ENCODE measurements at regions not wholly inside any gene's neighbourhood (a gene's known extent, or its start where the extent isn't known, plus 50 kb on each side); places are given as distances from the start of the nearest gene placed in this dataset.

DNA sequence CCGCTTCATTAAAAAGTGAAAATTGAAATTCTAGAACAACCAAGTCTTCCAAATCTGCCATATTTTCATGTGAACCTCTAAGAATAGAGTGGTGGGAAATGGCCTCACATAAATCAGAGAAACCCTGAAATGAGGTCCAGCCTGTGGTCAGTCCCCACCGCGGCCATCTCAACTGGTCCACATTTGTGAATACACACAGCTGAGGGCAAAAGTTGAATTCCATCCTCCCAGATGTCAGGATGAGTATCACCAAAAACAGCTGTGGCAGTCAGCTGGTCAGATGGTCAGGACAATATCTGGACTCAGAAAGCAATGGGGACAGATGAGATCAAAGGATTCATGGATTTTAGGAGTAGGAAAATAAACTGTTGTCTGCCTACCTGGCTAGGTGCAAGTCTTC, 219.4 kb upstream of the NCKAP5 start (continued):
- TF ChIP-seq, protein P1, sequence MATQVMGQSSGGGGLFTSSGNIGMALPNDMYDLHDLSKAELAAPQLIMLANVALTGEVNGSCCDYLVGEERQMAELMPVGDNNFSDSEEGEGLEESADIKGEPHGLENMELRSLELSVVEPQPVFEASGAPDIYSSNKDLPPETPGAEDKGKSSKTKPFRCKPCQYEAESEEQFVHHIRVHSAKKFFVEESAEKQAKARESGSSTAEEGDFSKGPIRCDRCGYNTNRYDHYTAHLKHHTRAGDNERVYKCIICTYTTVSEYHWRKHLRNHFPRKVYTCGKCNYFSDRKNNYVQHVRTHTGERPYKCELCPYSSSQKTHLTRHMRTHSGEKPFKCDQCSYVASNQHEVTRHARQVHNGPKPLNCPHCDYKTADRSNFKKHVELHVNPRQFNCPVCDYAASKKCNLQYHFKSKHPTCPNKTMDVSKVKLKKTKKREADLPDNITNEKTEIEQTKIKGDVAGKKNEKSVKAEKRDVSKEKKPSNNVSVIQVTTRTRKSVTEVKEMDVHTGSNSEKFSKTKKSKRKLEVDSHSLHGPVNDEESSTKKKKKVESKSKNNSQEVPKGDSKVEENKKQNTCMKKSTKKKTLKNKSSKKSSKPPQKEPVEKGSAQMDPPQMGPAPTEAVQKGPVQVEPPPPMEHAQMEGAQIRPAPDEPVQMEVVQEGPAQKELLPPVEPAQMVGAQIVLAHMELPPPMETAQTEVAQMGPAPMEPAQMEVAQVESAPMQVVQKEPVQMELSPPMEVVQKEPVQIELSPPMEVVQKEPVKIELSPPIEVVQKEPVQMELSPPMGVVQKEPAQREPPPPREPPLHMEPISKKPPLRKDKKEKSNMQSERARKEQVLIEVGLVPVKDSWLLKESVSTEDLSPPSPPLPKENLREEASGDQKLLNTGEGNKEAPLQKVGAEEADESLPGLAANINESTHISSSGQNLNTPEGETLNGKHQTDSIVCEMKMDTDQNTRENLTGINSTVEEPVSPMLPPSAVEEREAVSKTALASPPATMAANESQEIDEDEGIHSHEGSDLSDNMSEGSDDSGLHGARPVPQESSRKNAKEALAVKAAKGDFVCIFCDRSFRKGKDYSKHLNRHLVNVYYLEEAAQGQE (IDR thresholded peaks at IDR 0.05; ENCODE audit: low read depth, low read length) = no peak
- TF ChIP-seq NRF1 (conservative IDR thresholded peaks at IDR 0.05; ENCODE audit: low read depth, low read length) (no peak), RB1 (IDR thresholded peaks at IDR 0.05; ENCODE audit: borderline replicate concordance) (no peak)
- TF ChIP-seq, protein P2, sequence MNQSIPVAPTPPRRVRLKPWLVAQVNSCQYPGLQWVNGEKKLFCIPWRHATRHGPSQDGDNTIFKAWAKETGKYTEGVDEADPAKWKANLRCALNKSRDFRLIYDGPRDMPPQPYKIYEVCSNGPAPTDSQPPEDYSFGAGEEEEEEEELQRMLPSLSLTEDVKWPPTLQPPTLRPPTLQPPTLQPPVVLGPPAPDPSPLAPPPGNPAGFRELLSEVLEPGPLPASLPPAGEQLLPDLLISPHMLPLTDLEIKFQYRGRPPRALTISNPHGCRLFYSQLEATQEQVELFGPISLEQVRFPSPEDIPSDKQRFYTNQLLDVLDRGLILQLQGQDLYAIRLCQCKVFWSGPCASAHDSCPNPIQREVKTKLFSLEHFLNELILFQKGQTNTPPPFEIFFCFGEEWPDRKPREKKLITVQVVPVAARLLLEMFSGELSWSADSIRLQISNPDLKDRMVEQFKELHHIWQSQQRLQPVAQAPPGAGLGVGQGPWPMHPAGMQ (IDR thresholded peaks at IDR 0.05; ENCODE audit: borderline replicate concordance) = no peak

- Histone ChIP-seq H3K4me2 (ENCODE audit: control insufficient read depth, insufficient read depth) (no peak overlapping the region), H3K27me3 (replicated peaks in 1 of 2; ENCODE audit: control insufficient read depth in 2 of 2, insufficient read depth in 2 of 2, low read length in 1 of 2) (peaks cover 2 to 5% of the 10 kb centered on the region in 2 experiments; a peak in 2 of 4 replicates), H2AFZ (ENCODE audit: control insufficient read depth, low read depth, low read length) (no peak overlapping the region), H3K4me1 (ENCODE audit: control insufficient read depth, insufficient read depth, low read length) (no peaks in the 10 kb centered on the region), H3K4me3 (no peak overlapping the region), H3K36me3 (ENCODE audit: control insufficient read depth in 2 of 2, insufficient read depth in 2 of 2, low read length in 1 of 2) (no peaks in the 10 kb centered on the region), H3K79me2 (ENCODE audit: control insufficient read depth, insufficient read depth, low read length) (no peaks in the 10 kb centered on the region), H3K9ac (ENCODE audit: control insufficient read depth, insufficient read depth, low read length) (no peak overlapping the region), H4K20me1 (ENCODE audit: control insufficient read depth, insufficient read depth) (no peaks in the 10 kb centered on the region), H3K9me3 (replicated peaks; ENCODE audit: control insufficient read depth, insufficient read depth, low read length) (no peaks in the 10 kb centered on the region), H3K27ac (ENCODE audit: control insufficient read depth, insufficient read depth) (no peak overlapping the region)
- FAIRE-seq (no peak), DNase-seq (ENCODE audit: low read depth, low spot score) (no peak), ATAC-seq (no peak)
- RAD21 ChIA-PET (ENCODE audit: unreplicated experiment) = no interaction called here
- 0% methylated on average over 1 of the region's 1 CpG for WGBS (ENCODE audit: insufficient coverage, insufficient replicate concordance, low lambda C conversion rate, missing lambda C conversion rate)
- intact Hi-C loops (cut with micrococcal nuclease; ENCODE audit: unreplicated experiment) = no loop called here
- in situ Hi-C loops (cut with MboI) = no loop called here
- CTCF ChIA-PET = interaction anchor here (0.6 kb wide), 1 partner anchor 1186 kb away, joined by 4 read pairs; no protein-coding TSS in a partner anchor
- TF ChIP-seq ZBTB33 (IDR thresholded peaks at IDR 0.05) = no peak
- TF ChIP-seq POLR2AphosphoS2 (IDR thresholded peaks at IDR 0.05; ENCODE audit: low read depth, low read length) = no peak
- no peak for TF ChIP-seq ZNF274 (IDR thresholded peaks at IDR 0.05; ENCODE audit: insufficient read depth, insufficient read length)
- TF ChIP-seq MEF2A (IDR thresholded peaks at IDR 0.05; ENCODE audit: insufficient read depth, low read depth, low read length) = no peak
- no peak for TF ChIP-seq NR2C2 (IDR thresholded peaks at IDR 0.05; ENCODE audit: borderline replicate concordance, control insufficient read depth, insufficient read length, low read depth)
- no peak for TF ChIP-seq SKIL (IDR thresholded peaks at IDR 0.05; ENCODE audit: low read depth, poor library complexity, severe bottlenecking)
- TF ChIP-seq POU2F2 (IDR thresholded peaks at IDR 0.05; ENCODE audit: borderline replicate concordance, low read depth, low read length) = no peak
- no peak for TF ChIP-seq CREB1 (IDR thresholded peaks at IDR 0.05; ENCODE audit: low read depth)
- TF ChIP-seq ZNF384 (IDR thresholded peaks at IDR 0.05; ENCODE audit: borderline replicate concordance, low read depth, low read length) = no peak
- no peak for TF ChIP-seq SMARCA5 (IDR thresholded peaks at IDR 0.05)
- SMC1A ChIA-PET (ENCODE audit: uncharacterized antibody, unreplicated experiment) = no interaction called here
- BruUV-seq (replicated peaks) = no TSS peak
- POLR2A ChIA-PET = no interaction called here
Observed at GRCh38 chr2:133788386-133788785, 220.1 kb upstream of the NCKAP5 start.

Measured in GM12878 (cell line).